Gastroesophageal sphincter (tissue), 3 donors: ENCODE measurements at regions not wholly inside any gene's neighbourhood (a gene's known extent, or its start where the extent isn't known, plus 50 kb on each side); places are given as distances from the start of the nearest gene placed in this dataset.

Experiments
- EP300 ChIP-seq: sonication (generic); formaldehyde crosslinking; IDR thresholded peaks from one replicate; pipeline ENCODE4 v1.6.1; 2017; ENCODE audit warnings: antibody characterized with exemption, mild to moderate bottlenecking
- POLR2A ChIP-seq, 2 donors: fragments of 450-650 bp; IDR thresholded peaks; one replicate each; pipeline ENCODE4 v1.6.1; 2017; ENCODE audit warnings: antibody characterized with exemption in 2 of 2, mild to moderate bottlenecking in 2 of 2, moderate library complexity in 1 of 2
- POLR2AphosphoS5 ChIP-seq: sonication (generic); formaldehyde crosslinking; IDR thresholded peaks from one replicate; pipeline ENCODE4 v1.6.1; 2017; ENCODE audit warnings: antibody characterized with exemption
- TF ChIP-seq, protein P1 (sequence below), 4 experiments: fragments of 200-600 bp in 2 of 4; fragments of 450-650 bp in 2 of 4; sonication (generic) in 1 of 4; IDR thresholded peaks; one replicate each; pipeline ENCODE4 v1.5.1; 2017 to 2019; ENCODE audit warnings: antibody characterized with exemption in 4 of 4, mild to moderate bottlenecking in 2 of 4, moderate library complexity in 2 of 4

DNA sequence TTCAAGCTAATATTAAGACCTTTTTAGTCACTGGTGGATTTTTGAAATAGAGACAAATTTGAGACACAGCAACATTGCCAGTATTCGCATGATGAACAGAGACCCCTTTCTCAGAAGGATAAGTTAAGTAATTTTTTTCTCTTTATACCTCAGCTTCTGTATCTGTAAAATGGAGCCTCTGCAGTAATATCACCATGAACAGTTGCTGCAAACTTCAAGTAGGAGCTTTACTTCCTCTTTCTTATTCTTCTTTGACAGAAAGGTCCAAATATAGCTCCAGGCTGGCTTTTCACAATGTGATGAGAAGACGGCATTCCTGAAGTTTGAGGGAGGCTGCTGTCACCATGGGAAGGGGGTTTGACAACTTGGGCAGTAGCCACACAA, 158.7 kb downstream of the TDRD15 start:
- TF ChIP-seq, protein P1, sequence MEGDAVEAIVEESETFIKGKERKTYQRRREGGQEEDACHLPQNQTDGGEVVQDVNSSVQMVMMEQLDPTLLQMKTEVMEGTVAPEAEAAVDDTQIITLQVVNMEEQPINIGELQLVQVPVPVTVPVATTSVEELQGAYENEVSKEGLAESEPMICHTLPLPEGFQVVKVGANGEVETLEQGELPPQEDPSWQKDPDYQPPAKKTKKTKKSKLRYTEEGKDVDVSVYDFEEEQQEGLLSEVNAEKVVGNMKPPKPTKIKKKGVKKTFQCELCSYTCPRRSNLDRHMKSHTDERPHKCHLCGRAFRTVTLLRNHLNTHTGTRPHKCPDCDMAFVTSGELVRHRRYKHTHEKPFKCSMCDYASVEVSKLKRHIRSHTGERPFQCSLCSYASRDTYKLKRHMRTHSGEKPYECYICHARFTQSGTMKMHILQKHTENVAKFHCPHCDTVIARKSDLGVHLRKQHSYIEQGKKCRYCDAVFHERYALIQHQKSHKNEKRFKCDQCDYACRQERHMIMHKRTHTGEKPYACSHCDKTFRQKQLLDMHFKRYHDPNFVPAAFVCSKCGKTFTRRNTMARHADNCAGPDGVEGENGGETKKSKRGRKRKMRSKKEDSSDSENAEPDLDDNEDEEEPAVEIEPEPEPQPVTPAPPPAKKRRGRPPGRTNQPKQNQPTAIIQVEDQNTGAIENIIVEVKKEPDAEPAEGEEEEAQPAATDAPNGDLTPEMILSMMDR (IDR thresholded peaks at IDR 0.05): no peak
- TF ChIP-seq POLR2AphosphoS5: no peak
- TF ChIP-seq POLR2A (IDR thresholded peaks at IDR 0.05): no peak
- no peak for TF ChIP-seq EP300
